PFSK-1 (cell line): ENCODE measurements at regions not wholly inside any gene's neighbourhood (a gene's known extent, or its start where the extent isn't known, plus 50 kb on each side); places are given as distances from the start of the nearest gene placed in this dataset.

Source experiments
- FOXP2 ChIP-seq: optimal IDR thresholded peaks from 2 replicates; pipeline ENCODE3; 2011; ENCODE audit warnings: borderline replicate concordance, control low read depth, inconsistent platforms; ENCODE audit not compliant: insufficient read depth; ENCODE audit errors: extremely low read length, extremely low read depth
- POLR2AphosphoS5 ChIP-seq: IDR thresholded peaks from 2 replicates; pipeline ENCODE4 v1.6.1; 2012; ENCODE audit warnings: low read depth, mild to moderate bottlenecking, control low read depth, low read length, moderate library complexity
- TAF1 ChIP-seq: IDR thresholded peaks from 2 replicates; pipeline ENCODE4 v1.6.1; 2012; ENCODE audit warnings: low read length, control low read depth, borderline replicate concordance; ENCODE audit not compliant: insufficient read depth

DNA sequence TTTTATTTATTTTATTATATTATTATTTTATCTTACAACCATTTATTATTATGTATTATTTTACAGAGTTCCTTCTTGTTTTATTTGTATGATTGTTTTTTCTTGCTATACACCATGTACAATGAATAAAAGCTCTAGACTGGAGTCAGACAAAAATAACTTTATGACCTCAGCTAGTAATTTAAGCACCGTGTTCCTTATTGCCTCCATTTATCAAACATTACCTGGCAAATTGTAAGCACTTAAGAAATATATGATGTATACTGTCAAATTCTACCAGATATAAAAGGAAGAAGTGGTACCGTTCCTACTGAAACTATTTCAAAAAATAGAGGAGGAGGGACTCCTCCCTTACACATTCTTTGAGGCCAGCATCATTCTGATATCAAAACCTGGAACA lies 326.9 kb upstream of the NECTIN3 start:
- TF ChIP-seq POLR2AphosphoS5 (no peak), FOXP2 (no peak), TAF1 (no peak)
